NCI-H2196 (cell line): ENCODE measurements at regions not wholly inside any gene's neighbourhood (a gene's known extent, or its start where the extent isn't known, plus 50 kb on each side); places are given as distances from the start of the nearest gene placed in this dataset.

Experiments used
- DNase-seq: peaks from one replicate; lab custom pipeline; 2025; ENCODE audit not compliant: unreplicated experiment; lab: John Stamatoyannopoulos, UW

DNA sequence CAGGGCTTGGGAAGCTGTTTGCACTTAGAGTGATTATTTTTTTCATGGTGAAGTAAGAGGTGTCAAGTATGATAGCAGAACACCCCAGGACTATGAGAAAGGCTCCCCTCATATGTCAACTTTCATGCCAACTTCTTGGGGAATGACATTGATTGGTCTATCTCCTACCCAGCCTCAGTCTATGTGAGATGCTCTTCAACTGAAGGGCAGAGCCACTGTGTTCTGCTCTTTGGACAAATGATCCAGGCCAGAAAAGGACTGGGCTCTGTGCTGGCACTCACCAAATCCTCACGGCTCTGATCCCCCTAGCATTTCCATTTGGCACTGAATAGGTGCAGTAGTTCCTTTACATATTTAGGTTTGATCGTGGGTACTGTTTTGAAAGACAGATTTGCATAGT, 151.1 kb downstream of the DMRT2 start:
- no peak for DNase-seq

- DNase-seq, result no peak
These were observed 151.7 kb downstream of the DMRT2 start for GRCh38 chr9:1201901-1202300.

DNA sequence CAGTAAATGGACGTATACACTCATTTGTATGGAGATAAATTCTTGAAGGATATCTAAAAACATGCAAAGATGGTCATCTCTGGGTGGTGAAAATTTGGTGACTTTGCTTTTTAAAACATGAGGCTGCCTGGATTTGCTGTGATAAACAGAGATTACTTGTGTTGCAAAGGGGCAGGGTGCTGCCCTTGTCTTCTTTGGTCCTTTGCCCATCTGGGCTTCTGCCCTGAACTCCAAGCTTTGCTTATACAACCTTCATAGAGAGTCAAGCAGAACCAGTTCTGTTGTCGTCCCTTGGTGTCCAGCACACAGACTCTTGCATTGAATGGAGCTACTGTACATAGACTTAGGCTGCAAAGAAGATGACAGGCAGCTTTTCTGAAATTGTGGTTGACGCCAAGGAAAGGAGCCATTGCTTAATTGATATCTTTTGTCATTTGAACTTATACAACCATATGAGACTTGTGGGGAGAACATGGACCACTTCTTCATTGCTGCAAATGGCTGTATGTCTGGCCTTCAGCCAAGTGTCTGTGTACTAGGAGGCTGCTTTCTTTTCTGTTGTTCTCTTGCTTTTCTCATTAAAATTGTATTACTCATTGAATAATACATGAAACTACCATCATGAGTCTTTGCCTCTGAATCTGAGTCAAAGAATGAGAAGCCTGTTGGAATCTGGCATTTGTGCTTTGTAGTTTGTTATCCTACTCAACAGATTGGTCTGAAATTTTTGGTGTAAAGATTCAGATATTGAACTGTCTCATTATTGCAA, 152.5 kb downstream of the DMRT2 start:
- DNase-seq, result no peak

GRCh38 chr9:1207686-1208085, 157.5 kb downstream of the DMRT2 start:
- no peak for DNase-seq

DNA sequence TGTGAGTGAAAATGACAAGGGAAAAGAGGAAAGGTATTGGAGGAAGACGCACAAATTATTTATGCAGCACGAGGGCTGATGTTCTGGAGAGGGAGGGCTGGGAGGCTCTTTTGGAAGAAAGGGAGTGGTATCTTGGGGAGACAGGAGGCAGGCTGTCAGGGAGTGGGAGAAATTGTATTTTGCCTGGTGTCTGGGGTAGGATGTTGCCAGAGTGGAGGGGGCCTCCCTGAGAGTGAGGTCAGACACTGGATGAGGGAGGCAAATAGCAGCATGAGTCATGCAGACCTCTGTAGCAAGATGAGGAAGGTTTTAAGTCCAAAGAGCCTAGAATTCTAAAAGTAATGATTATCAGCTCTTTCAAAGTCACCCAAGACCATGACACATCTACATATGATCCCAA, 158.0 kb downstream of the DMRT2 start:
- DNase-seq, result no peak

DNA sequence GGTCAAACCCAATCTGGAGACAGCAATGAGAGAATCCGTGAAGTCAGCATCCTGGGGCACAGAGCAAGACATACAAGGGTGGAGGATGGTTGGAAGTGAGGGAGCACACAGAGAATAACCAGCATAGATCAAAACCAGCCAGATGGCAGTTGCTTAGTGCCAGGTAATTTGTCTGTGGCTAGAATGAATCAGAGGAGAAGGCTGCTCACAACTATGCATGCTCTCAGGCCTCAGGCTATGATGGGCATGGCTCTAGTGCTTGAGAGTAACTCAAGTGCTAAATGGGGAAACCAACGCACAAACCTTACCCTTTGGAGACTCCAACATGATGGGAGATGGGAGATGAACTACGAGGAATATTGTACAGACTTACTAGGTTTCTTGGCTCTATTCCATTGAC, 160.8 kb downstream of the DMRT2 start:
- DNase-seq, result no peak

DNA sequence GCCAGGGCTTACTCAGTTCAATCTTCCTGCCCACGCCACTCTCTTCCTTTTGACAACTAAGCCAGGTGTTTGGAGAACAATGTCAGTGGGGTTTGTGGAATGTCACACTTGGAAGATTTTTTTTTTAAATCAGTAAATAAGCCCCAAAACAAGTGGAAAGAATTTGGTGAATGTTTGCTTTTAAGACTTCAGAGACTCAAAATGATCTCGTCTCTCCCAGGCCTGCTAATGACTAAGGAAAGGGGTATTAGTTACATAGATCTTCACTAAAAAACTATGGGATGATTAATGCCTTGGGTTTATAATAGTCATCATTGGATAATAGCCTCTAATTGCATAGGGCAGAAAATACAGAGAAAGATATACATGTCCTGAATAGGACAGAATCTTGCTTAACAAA, 166.4 kb downstream of the DMRT2 start:
- no peak for DNase-seq

DNA sequence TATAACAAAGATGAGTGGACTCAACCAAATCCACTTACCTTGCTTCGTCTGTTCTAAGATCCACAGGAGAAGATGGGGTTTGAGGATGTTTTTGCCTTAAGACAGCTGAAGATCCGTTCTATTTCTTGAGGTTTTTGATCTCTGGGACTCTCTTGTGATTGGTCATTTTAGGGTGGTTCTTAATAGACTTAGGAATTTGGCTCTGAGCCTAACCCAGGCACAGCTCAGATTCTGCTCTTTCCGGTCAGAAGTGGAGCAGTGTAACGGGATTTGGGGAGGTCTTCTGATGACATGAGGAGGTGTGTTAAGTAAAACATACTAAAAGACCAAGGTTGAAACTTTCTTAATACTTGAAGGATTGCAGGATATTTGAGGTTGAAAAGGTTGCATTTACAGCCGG, 166.9 kb downstream of the DMRT2 start:
- DNase-seq, result no peak

DNA sequence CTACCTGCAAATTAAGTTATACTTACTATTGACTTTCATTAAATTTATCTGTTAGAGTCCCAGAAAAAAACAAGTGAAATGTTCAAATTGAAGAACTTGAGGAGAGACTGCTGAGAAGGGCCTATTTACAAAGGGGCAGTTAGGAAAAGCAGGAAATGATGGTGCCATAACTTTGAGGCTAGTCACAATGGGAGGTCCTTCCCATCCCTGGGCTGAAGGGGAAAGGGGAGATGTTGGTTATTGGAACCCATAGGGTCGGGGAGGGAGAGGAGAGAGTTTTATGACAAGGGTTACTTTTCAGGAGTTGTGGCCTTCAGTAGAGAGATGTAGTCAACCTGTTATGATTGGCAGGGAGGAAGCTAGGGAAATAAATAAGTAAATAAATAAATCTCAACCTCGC, 169.1 kb downstream of the DMRT2 start:
- no peak for DNase-seq

- DNase-seq, result no peak
These were observed 171.1 kb downstream of the DMRT2 start for GRCh38 chr9:1221298-1221697.

DNA sequence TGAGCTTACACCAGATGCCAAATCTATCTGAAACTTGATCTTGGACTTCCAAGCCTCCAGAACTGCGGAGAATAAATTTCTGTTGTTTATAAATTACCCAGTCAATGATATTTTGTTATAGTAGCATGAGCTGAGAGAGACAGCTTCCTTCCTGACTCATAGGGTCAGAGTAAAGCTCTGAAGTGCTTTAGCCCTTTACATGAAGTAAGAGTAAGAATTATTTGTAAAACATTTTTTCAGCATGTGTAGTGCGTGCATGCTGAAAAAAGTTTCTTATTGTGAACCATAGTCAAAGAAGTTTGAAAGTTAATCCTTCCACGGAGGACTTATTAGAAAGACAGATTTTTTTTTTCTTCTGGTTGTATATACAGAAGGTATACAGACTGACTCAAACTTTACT, 172.4 kb downstream of the DMRT2 start:
- DNase-seq, result no peak

- DNase-seq, result no peak
These were observed 182.1 kb downstream of the DMRT2 start for GRCh38 chr9:1231998-1232919.

DNA sequence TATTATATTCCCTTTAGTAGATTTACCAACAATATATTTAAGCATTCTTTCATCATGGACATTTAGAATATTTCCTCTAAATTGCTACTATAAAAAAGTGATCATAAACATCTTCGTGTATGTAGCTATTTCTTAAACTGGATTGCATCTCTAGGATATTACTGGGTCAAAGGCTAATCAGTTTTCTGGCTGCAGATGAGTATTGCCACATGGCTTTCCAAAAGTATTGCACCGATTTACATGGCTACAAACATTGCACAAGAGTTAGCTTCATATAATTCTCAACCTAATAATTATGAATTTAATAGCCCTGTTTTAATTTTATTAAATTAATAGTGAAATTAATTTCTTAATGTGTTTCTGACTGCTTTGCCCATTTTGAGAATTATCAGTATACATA, 183.4 kb downstream of the DMRT2 start:
- no peak for DNase-seq

DNA sequence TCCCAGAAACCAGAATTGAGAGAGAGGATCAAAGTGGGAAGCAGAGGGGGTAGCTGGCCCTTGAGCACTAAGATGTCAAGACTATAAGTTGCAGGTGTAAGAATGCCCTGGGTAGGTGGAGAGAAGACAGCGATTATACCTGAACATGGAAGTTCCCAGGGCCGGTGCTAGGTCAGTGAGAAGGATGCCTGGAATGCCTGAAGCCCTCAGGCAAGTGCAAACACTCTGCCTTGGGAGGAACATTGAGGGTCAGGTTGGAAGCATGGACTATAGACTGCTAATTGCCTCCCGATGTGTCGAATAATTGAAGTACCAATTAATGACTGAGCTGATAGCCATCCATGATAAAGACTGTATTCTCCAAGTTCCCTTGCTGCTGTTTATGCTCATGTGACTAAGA, 185.5 kb downstream of the DMRT2 start:
- DNase-seq, result no peak

DNA sequence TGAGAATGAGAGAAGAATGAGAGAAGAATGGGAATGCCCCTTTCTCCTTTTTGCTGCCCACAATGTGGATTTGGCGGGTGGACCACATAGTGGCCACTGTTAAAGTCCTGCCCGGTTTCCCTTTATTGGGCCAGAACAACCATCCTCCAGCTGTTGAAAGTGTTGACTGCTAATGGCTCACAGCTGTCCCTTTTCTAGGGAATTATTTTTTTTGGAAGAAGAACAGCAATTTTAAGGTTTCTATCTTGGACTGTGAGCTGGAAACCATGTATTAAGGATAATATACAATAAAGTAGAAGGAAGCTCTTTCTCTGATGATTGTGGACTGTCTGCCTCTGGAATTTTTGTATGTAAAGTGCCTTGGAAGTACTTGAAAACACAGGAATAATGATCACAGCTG, 185.9 kb downstream of the DMRT2 start:
- no peak for DNase-seq

GRCh38 chr9:1238407-1238806, 188.2 kb downstream of the DMRT2 start:
- DNase-seq, result no peak

GRCh38 chr9:1248743-1249142, 198.6 kb downstream of the DMRT2 start:
- DNase-seq, result no peak

GRCh38 chr9:1253064-1253979, 203.2 kb downstream of the DMRT2 start:
- DNase-seq, result no peak

DNA sequence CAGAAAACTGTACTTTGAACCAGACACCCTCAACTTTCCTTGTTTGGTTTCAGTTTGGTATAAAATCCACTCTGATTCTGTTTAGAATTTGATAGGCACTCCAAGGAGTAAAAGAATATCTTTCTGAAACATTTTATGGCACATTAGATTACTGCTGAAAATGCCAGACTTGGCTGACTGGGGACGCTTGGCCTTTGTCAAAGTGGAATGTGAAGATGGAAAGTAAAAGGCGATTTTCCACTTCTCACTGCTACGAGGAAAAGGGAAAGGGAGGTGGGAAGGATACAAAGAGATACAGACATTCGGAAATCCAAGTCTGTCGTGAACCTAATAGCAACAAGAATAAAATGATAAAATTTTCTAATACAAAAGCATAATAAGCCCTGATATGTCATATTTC, 203.9 kb downstream of the DMRT2 start:
- DNase-seq, result no peak

DNA sequence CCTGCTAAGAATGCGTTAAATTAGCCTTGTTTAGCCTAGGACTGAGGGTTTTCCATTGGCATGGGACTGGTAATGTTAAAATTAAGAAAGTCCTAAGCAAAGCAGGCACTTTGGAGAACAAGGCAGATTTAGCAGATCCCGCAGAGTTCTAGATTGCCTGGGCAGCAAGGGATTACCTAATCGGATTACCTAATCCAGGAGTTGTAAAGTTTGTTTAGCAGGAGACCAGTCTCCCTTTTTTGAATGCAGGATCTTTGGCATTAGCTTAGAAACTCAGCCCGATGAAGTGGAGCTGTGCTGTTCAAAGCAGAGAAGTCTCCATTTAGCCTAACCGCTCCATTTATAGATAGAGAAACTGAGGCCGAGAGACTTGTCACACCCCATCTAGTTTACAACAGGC, 206.0 kb downstream of the DMRT2 start:
- no peak for DNase-seq

- no peak for DNase-seq
These were observed 211.1 kb downstream of the DMRT2 start for GRCh38 chr9:1261266-1261665.
